ENCODE measurements at regions not wholly inside any gene's neighbourhood (a gene's known extent, or its start where the extent isn't known, plus 50 kb on each side); places are given as distances from the start of the nearest gene placed in this dataset.

DNA sequence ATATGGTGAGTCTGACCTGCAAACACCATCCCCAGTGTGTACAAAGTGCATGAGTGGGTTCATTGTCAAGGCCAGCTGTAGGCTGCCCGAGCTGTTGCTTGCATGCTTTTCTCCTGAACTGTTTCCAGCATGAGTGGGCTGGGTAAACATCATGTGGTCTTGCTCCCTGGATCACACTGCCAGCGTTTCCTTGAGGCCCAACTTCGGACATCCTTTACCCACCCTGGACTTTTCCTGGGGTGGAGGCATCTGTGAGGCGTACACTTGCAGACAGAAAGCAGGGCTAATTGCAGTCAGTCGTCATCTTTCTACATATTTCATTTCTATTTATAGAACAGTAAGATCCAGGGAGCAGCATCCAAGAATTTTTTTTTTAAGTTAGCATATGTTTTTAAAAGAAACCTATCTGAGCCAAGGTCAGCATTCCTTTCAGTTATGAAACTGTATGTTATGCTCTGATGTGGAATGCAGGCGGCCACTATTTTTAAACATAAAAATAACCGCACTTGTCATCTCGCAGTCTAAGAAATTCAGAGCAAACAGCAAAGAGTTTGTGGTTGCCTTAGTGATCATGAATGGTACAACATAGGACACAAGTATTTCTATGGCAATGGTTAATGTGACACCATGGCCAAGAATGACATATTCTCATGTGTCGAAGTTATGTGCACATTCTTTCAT, 106.5 kb upstream of the DMRT1 start:
- no peak for TF ChIP-seq EP300 (IDR thresholded peaks at IDR 0.05)
- no peak for TF ChIP-seq EHMT2 (IDR thresholded peaks at IDR 0.05; ENCODE audit: low read depth)
- TF ChIP-seq NFE2L2 (conservative IDR thresholded peaks at IDR 0.05; ENCODE audit: low read length), result no peak

All from A549 (cell line).